Body of pancreas (tissue), 4 donors: ENCODE measurements at regions not wholly inside any gene's neighbourhood (a gene's known extent, or its start where the extent isn't known, plus 50 kb on each side); places are given as distances from the start of the nearest gene placed in this dataset.

Experiments used
- ATAC-seq: fragments of 150-250 bp; one replicate; pipeline ENCODE4 v1.9.1; 2016
- DNase-seq, 4 donors: peaks; one replicate each; pipeline ENCODE4 v3.0.0-alpha.2; 2019
- H3K27ac ChIP-seq, 4 donors: fragments of 200-600 bp; sonication (generic); 1 replicate in 3 of 4; 2 replicates in 1 of 4; pipeline versions ENCODE4 v1.5.1 to v1.6.1; 2016 to 2019; ENCODE audit warnings: mild to moderate bottlenecking in 1 of 4, mixed read lengths in 1 of 4, moderate library complexity in 1 of 4
- H3K27me3 ChIP-seq, 2 donors: fragments of 200-600 bp; sonication (generic); one replicate each; pipeline ENCODE4 v1.6.0; 2016; ENCODE audit warnings: mild to moderate bottlenecking in 1 of 2
- H3K36me3 ChIP-seq, 2 donors: fragments of 200-600 bp; sonication (generic); replicated peaks in 1 of 2; 2 replicates each; pipeline ENCODE4 v1.5.1; 2016; ENCODE audit warnings: low read depth in 2 of 2; ENCODE audit not compliant: insufficient read depth in 1 of 2
- H3K4me1 ChIP-seq: fragments of 200-600 bp; sonication (generic); one replicate; pipeline ENCODE4 v1.6.0; 2016
- H3K4me3 ChIP-seq, 2 donors: fragments of 200-600 bp; sonication (generic); 1 replicate in 1 of 2; 2 replicates in 1 of 2; pipeline ENCODE4 v1.5.1; 2016 to 2019
- H3K9me3 ChIP-seq, 3 donors: fragments of 200-600 bp; sonication (generic); 1 replicate in 2 of 3; 2 replicates in 1 of 3; pipeline ENCODE4 v1.5.1; 2016
- CTCF ChIP-seq, 7 experiments: fragments of 450-650 bp in 4 of 7; fragments of 200-600 bp in 3 of 7; sonication (generic) in 3 of 7; IDR thresholded peaks; one replicate each; pipeline ENCODE4 v1.5.1; 2016 to 2019; ENCODE audit warnings: antibody characterized with exemption in 7 of 7
- POLR2A ChIP-seq, 3 donors: fragments of 450-650 bp; IDR thresholded peaks; one replicate each; pipeline ENCODE4 v1.6.1; 2016; ENCODE audit warnings: antibody characterized with exemption in 3 of 3, mild to moderate bottlenecking in 2 of 3
- WGBS, 2 donors: methylation state at CpG; one replicate each; pipeline ENCODE4 v1.1.5; 2017; 5-methylcytosine and 5-hydroxymethylcytosine counted together
- intact Hi-C: fragments of 100-400 bp; cut with DNase I; formaldehyde crosslinking; loops from one replicate; pipeline ENCODE4 v1.15.1; 2023

DNA sequence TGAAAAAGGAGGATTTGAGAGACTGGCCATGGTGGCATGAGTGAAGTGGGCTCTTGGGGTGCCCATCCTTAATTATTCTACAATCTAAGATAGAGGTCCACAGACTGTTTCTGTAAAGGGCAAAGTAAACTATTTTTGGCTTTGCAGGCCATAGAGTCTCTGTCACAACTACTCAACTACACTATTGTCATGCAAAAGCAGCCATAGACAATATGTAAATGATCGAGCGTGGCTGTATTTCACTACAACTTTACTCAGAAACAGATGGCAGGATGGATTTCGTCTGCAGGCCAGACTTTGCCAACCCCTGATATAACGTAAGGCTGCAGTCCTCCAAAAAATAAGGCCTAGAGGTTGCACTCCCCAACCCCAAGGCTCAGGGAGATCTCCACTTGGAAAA is 58.2 kb upstream of the NAA20 start:
- no peak overlapping the region for H3K27ac ChIP-seq
- no peaks in the 10 kb centered on the region for H3K27me3 ChIP-seq
- H3K4me3 ChIP-seq: no peak overlapping the region
- H3K4me1 ChIP-seq: peaks cover 3% of the 10 kb centered on the region
- ATAC-seq: no peak
- H3K36me3 ChIP-seq: peaks cover 0 to 6% of the 10 kb centered on the region in 2 donors
- no peaks in the 10 kb centered on the region for H3K9me3 ChIP-seq
- intact Hi-C loops: no loop called here
- no peak for TF ChIP-seq POLR2A (IDR thresholded peaks at IDR 0.05)
- TF ChIP-seq CTCF (IDR thresholded peaks at IDR 0.05): no peak
- DNase-seq: no peak
- WGBS, 2 donors: 86 to 98% methylated on average over 4 of the region's 4 CpGs

DNA sequence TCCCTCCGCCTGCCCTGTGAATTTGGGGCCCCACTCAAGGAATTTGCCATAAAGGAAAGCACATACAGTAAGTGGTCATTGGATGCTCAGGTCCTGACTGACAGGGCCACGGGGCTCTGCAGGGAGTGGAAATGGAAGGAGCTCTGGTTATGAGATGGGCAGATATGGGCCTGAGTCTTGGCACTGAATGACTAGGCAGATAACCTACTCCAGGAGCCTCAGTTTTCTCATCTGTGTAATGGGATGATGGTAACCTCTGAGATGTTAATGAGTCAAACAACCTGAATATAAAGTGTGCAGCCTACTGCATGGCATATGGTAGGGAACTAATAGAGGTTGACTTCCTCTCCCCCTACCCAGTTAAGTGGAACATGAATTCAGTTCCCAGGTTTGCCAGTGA is 56.4 kb upstream of the NAA20 start:
- intact Hi-C loops: no loop called here
- TF ChIP-seq CTCF (IDR thresholded peaks at IDR 0.05): no peak
- TF ChIP-seq POLR2A (IDR thresholded peaks at IDR 0.05): no peak
- 92 to 95% methylated on average over 2 of the region's 2 CpGs for WGBS, 2 donors
- ATAC-seq (no peak), DNase-seq (no peak)
- Histone ChIP-seq H3K4me1 (peaks cover 21% of the 10 kb centered on the region), H3K27me3 (no peaks in the 10 kb centered on the region), H3K27ac (no peak overlapping the region), H3K4me3 (no peak overlapping the region), H3K9me3 (no peaks in the 10 kb centered on the region), H3K36me3 (peaks cover 0 to 6% of the 10 kb centered on the region in 2 donors)

DNA sequence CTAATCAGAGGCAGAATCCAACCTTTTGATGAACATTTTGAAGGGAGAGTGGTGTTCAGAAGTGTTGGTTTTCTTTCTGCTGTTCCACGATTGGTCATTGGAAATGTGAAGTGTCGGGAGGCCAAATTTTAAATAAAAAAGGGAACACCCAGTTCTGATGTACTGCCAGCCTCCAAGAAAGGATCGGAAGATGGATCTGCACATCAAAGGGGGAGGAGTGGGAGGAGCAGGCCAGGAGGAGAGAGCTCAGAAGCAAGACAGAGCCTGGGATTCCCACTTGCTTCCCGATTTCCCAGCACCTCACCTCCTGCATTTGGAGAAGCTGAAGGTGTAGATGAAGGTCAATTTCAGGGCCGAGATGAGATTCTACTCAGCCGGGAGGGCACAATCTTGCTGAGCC is 55.9 kb upstream of the NAA20 start:
- intact Hi-C loops: no loop called here
- WGBS, 2 donors: 79 to 85% methylated on average over 6 of the region's 6 CpGs
- no peak overlapping the region for H3K27ac ChIP-seq
- H3K36me3 ChIP-seq: peaks cover 0 to 6% of the 10 kb centered on the region in 2 donors
- no peak for DNase-seq
- H3K4me1 ChIP-seq: peaks cover 24% of the 10 kb centered on the region
- TF ChIP-seq POLR2A (IDR thresholded peaks at IDR 0.05): no peak
- no peak for TF ChIP-seq CTCF (IDR thresholded peaks at IDR 0.05)
- no peak overlapping the region for H3K4me3 ChIP-seq
- no peaks in the 10 kb centered on the region for H3K9me3 ChIP-seq
- ATAC-seq: no peak
- no peaks in the 10 kb centered on the region for H3K27me3 ChIP-seq

DNA sequence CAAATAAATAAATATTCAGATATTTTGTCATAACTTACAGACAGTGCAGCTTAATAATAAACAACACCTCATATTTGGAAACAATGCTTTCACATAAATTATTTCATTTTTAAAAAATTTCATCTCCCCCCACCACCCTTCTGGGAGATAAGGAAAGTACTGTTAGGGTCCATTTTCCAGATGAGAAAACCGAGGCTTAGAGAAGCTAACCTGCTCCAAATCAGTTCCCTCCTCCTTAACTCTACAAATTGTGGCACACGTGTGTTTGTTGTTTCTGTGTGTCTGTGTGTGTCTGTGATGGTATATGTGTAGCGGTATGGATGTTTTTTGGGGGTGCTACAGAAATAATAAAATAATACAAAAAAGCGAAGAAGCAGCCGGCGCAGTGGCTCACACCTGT is 54.2 kb upstream of the NAA20 start:
- Histone ChIP-seq H3K4me1 (peaks cover 39% of the 10 kb centered on the region), H3K27me3 (no peaks in the 10 kb centered on the region), H3K4me3 (no peak overlapping the region), H3K27ac (no peak overlapping the region), H3K9me3 (no peaks in the 10 kb centered on the region), H3K36me3 (peaks cover 0 to 6% of the 10 kb centered on the region in 2 donors)
- no peak for DNase-seq
- TF ChIP-seq CTCF (IDR thresholded peaks at IDR 0.05): no peak
- no peak for TF ChIP-seq POLR2A (IDR thresholded peaks at IDR 0.05)
- no peak for ATAC-seq
- intact Hi-C loops: no loop called here
- WGBS, 2 donors: 93 to 97% methylated on average over 6 of the region's 6 CpGs
